ENCODE measurements at regions not wholly inside any gene's neighbourhood (a gene's known extent, or its start where the extent isn't known, plus 50 kb on each side); places are given as distances from the start of the nearest gene placed in this dataset.

DNA sequence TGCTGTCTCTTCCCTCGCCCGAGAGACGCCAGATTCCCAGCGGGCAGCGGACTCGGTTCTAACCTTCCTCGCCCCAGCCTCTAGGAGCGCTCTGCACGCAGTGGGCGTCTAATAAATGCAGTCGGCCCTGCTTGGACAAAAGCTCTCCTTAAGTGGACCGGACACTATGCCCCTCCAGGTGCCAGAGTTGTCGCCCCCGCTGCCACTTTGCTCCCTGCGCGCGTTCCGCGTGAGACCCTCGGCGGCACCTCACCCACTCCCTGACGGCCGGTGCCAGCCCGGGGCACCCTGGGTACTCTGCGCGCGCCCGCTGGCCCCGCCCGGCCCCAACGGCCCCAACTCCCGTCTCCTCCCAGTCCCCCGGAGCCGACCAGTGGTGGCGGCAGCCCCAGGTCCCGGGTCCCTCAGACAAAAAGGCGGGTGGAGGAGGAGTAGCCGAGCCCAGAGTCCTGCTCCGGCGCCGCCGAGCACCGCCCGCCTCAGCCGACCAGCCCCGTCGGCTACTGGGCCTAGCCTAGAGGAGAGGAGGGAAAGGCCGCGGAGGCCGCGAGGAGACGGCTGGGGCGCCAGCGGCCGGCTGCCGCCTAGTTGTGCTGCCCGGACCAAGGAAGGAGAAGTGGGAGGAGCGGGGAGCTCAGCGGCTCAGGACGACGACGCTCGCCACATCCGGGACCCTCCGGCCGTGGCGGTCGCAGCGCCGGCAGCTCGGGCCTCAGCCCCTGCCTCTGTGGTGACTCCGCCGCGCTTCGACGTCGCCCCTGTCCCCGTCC, 123.0 kb downstream of the GOSR1 start (continued):
- TF ChIP-seq, protein P1, sequence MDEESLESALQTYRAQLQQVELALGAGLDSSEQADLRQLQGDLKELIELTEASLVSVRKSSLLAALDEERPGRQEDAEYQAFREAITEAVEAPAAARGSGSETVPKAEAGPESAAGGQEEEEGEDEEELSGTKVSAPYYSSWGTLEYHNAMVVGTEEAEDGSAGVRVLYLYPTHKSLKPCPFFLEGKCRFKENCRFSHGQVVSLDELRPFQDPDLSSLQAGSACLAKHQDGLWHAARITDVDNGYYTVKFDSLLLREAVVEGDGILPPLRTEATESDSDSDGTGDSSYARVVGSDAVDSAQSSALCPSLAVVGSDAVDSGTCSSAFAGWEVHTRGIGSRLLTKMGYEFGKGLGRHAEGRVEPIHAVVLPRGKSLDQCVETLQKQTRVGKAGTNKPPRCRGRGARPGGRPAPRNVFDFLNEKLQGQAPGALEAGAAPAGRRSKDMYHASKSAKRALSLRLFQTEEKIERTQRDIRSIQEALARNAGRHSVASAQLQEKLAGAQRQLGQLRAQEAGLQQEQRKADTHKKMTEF (CRISPR knock-in tag; IDR thresholded peaks at IDR 0.05), result peak; percentile 69; the same call in 1 of the 2 replicates
- no peak for TF ChIP-seq ZEB1 (IDR thresholded peaks at IDR 0.05; ENCODE audit: insufficient replicate concordance, low read depth)
- 0 out of 2 replicates have a peak, but pooled peaks have one; percentile 15 for TF ChIP-seq ZNF747 (CRISPR knock-in tag; IDR thresholded peaks at IDR 0.05; ENCODE audit: borderline replicate concordance)
- peak; percentile 85; the same call in 1 of the 2 replicates for TF ChIP-seq ZNF891 (CRISPR knock-in tag; IDR thresholded peaks at IDR 0.05)
- no peak for TF ChIP-seq TRIM24 (CRISPR knock-in tag; IDR thresholded peaks at IDR 0.05)
- TF ChIP-seq, protein P2, sequence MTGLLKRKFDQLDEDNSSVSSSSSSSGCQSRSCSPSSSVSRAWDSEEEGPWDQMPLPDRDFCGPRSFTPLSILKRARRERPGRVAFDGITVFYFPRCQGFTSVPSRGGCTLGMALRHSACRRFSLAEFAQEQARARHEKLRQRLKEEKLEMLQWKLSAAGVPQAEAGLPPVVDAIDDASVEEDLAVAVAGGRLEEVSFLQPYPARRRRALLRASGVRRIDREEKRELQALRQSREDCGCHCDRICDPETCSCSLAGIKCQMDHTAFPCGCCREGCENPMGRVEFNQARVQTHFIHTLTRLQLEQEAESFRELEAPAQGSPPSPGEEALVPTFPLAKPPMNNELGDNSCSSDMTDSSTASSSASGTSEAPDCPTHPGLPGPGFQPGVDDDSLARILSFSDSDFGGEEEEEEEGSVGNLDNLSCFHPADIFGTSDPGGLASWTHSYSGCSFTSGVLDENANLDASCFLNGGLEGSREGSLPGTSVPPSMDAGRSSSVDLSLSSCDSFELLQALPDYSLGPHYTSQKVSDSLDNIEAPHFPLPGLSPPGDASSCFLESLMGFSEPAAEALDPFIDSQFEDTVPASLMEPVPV (CRISPR knock-in tag; IDR thresholded peaks at IDR 0.05), result peak; percentile 94; the same call in 1 of the 2 replicates
- TF ChIP-seq, protein P3, sequence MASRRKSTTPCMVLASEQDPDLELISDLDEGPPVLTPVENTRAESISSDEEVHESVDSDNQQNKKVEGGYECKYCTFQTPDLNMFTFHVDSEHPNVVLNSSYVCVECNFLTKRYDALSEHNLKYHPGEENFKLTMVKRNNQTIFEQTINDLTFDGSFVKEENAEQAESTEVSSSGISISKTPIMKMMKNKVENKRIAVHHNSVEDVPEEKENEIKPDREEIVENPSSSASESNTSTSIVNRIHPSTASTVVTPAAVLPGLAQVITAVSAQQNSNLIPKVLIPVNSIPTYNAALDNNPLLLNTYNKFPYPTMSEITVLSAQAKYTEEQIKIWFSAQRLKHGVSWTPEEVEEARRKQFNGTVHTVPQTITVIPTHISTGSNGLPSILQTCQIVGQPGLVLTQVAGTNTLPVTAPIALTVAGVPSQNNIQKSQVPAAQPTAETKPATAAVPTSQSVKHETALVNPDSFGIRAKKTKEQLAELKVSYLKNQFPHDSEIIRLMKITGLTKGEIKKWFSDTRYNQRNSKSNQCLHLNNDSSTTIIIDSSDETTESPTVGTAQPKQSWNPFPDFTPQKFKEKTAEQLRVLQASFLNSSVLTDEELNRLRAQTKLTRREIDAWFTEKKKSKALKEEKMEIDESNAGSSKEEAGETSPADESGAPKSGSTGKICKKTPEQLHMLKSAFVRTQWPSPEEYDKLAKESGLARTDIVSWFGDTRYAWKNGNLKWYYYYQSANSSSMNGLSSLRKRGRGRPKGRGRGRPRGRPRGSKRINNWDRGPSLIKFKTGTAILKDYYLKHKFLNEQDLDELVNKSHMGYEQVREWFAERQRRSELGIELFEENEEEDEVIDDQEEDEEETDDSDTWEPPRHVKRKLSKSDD (CRISPR knock-in tag; IDR thresholded peaks at IDR 0.05; ENCODE audit: low read depth), result no peak
- TF ChIP-seq, protein P4, sequence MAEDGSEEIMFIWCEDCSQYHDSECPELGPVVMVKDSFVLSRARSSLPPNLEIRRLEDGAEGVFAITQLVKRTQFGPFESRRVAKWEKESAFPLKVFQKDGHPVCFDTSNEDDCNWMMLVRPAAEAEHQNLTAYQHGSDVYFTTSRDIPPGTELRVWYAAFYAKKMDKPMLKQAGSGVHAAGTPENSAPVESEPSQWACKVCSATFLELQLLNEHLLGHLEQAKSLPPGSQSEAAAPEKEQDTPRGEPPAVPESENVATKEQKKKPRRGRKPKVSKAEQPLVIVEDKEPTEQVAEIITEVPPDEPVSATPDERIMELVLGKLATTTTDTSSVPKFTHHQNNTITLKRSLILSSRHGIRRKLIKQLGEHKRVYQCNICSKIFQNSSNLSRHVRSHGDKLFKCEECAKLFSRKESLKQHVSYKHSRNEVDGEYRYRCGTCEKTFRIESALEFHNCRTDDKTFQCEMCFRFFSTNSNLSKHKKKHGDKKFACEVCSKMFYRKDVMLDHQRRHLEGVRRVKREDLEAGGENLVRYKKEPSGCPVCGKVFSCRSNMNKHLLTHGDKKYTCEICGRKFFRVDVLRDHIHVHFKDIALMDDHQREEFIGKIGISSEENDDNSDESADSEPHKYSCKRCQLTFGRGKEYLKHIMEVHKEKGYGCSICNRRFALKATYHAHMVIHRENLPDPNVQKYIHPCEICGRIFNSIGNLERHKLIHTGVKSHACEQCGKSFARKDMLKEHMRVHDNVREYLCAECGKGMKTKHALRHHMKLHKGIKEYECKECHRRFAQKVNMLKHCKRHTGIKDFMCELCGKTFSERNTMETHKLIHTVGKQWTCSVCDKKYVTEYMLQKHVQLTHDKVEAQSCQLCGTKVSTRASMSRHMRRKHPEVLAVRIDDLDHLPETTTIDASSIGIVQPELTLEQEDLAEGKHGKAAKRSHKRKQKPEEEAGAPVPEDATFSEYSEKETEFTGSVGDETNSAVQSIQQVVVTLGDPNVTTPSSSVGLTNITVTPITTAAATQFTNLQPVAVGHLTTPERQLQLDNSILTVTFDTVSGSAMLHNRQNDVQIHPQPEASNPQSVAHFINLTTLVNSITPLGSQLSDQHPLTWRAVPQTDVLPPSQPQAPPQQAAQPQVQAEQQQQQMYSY (CRISPR knock-in tag; IDR thresholded peaks at IDR 0.05), result peak; percentile 77; the same call in 1 of the 2 replicates
- TF ChIP-seq, protein P5, sequence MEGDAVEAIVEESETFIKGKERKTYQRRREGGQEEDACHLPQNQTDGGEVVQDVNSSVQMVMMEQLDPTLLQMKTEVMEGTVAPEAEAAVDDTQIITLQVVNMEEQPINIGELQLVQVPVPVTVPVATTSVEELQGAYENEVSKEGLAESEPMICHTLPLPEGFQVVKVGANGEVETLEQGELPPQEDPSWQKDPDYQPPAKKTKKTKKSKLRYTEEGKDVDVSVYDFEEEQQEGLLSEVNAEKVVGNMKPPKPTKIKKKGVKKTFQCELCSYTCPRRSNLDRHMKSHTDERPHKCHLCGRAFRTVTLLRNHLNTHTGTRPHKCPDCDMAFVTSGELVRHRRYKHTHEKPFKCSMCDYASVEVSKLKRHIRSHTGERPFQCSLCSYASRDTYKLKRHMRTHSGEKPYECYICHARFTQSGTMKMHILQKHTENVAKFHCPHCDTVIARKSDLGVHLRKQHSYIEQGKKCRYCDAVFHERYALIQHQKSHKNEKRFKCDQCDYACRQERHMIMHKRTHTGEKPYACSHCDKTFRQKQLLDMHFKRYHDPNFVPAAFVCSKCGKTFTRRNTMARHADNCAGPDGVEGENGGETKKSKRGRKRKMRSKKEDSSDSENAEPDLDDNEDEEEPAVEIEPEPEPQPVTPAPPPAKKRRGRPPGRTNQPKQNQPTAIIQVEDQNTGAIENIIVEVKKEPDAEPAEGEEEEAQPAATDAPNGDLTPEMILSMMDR (CRISPR knock-in tag; IDR thresholded peaks at IDR 0.05), result peak; percentile 61
- peak; percentile 72; the same call in 1 of the 2 replicates for TF ChIP-seq MEIS1 (CRISPR knock-in tag; IDR thresholded peaks at IDR 0.05; ENCODE audit: borderline replicate concordance)
- TF ChIP-seq ZNF432 (CRISPR knock-in tag; IDR thresholded peaks at IDR 0.05; ENCODE audit: borderline replicate concordance), result no peak
- peak; percentile 91 for TF ChIP-seq NRL (CRISPR knock-in tag; IDR thresholded peaks at IDR 0.05; ENCODE audit: borderline replicate concordance)
- TF ChIP-seq, protein P6, sequence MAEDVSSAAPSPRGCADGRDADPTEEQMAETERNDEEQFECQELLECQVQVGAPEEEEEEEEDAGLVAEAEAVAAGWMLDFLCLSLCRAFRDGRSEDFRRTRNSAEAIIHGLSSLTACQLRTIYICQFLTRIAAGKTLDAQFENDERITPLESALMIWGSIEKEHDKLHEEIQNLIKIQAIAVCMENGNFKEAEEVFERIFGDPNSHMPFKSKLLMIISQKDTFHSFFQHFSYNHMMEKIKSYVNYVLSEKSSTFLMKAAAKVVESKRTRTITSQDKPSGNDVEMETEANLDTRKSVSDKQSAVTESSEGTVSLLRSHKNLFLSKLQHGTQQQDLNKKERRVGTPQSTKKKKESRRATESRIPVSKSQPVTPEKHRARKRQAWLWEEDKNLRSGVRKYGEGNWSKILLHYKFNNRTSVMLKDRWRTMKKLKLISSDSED (CRISPR knock-in tag; IDR thresholded peaks at IDR 0.05), result no peak
- TF ChIP-seq ZNF737 (CRISPR knock-in tag; IDR thresholded peaks at IDR 0.05; ENCODE audit: borderline replicate concordance), result no peak
